Hepatocyte (in vitro differentiated cells): ENCODE measurements at regions not wholly inside any gene's neighbourhood (a gene's known extent, or its start where the extent isn't known, plus 50 kb on each side); places are given as distances from the start of the nearest gene placed in this dataset.

Source experiments
- CTCF ChIP-seq: fragments of 200-600 bp; sonication (generic); IDR thresholded peaks from 2 replicates; pipeline ENCODE4 v1.5.1; 2016; ENCODE audit warnings: antibody characterized with exemption, mild to moderate bottlenecking; ENCODE audit not compliant: poor library complexity
- EZH2 ChIP-seq: fragments of 200-600 bp; sonication (generic); IDR thresholded peaks from 2 replicates; pipeline ENCODE4 v1.6.1; 2016; ENCODE audit warnings: antibody characterized with exemption, mild to moderate bottlenecking, borderline replicate concordance

GRCh38 chr17:77391668-77392375 lies 251.1 kb downstream of the SEC14L1 start:
- no peak for TF ChIP-seq CTCF
- no peak for TF ChIP-seq EZH2
